GM12878 (cell line): ENCODE measurements at regions not wholly inside any gene's neighbourhood (a gene's known extent, or its start where the extent isn't known, plus 50 kb on each side); places are given as distances from the start of the nearest gene placed in this dataset.

ENCODE experiments used
- ATAC-seq: fragments of 200-7000 bp; cut with Tn5 transposase; 3 replicates; pipeline ENCODE4 v1.9.1; 2020; ENCODE audit warnings: mild to moderate bottlenecking, moderate library complexity
- BruUV-seq: library from RNA; stranded (reverse); fragments of 400-500 nt; replicated peaks from 2 replicates; lab custom pipeline; 2021; lab: Mats Ljungman, UMichigan
- CTCF ChIA-PET: fragments of 300-600 bp; sonication (Branson Sonifier 250); formaldehyde crosslinking; extraction: SDS; loops from one replicate; lab custom pipeline; 2021; ENCODE audit warnings: inconsistent platforms; lab: Yijun Ruan, JAX
- POLR2A ChIA-PET: fragments of 350-600 bp; formaldehyde crosslinking; extraction: SDS; loops from one replicate; lab custom pipeline; 2021; ENCODE audit warnings: inconsistent platforms; lab: Charles Lee
- RAD21 ChIA-PET: fragments of 300-600 bp; sonication (Branson Sonifier 250); formaldehyde crosslinking; loops from one replicate; lab custom pipeline; 2023; ENCODE audit warnings: antibody characterized with exemption; ENCODE audit not compliant: unreplicated experiment; lab: Charles Lee
- SMC1A ChIA-PET: fragments of 300-600 bp; sonication (Branson Sonifier 250); formaldehyde crosslinking; loops from one replicate; lab custom pipeline; 2023; ENCODE audit not compliant: unreplicated experiment, uncharacterized antibody; lab: Charles Lee
- DNase-seq: peaks from one replicate; pipeline ENCODE4 v3.0.0-alpha.2; 2011; ENCODE audit warnings: low read depth, low spot score
- FAIRE-seq: peaks from 3 replicates; lab custom pipeline; 2011; peaks lifted over from hg19 to GRCh38; lab: Jason Lieb, UNC
- H2AFZ ChIP-seq: 2 replicates; pipeline ENCODE4 v1.6.0; 2011; ENCODE audit warnings: low read depth, low read length, control low read depth; ENCODE audit not compliant: control insufficient read depth
- H3K27ac ChIP-seq: 2 replicates; pipeline ENCODE4 v1.5.1; 2011; ENCODE audit warnings: control low read depth; ENCODE audit not compliant: control insufficient read depth, insufficient read depth
- H3K27me3 ChIP-seq, 2 experiments: replicated peaks in 1 of 2; 2 replicates each; pipeline versions ENCODE4 v1.6.0 to v1.6.1; 2011; ENCODE audit warnings: low read length in 1 of 2; ENCODE audit not compliant: control insufficient read depth in 2 of 2, insufficient read depth in 2 of 2
- H3K36me3 ChIP-seq, 2 experiments: 2 replicates each; pipeline ENCODE4 v1.5.1; 2011; ENCODE audit warnings: low read length in 1 of 2; ENCODE audit not compliant: control insufficient read depth in 2 of 2, insufficient read depth in 2 of 2
- H3K4me1 ChIP-seq: 2 replicates; pipeline ENCODE4 v1.6.1; 2011; ENCODE audit warnings: mild to moderate bottlenecking, low read length, moderate library complexity, mixed read lengths; ENCODE audit not compliant: control insufficient read depth, insufficient read depth
- H3K4me2 ChIP-seq: 2 replicates; pipeline ENCODE4 v1.6.0; 2011; ENCODE audit warnings: control low read depth; ENCODE audit not compliant: control insufficient read depth, insufficient read depth
- H3K4me3 ChIP-seq: fragments of 200-600 bp; sonication (generic); 2 replicates; pipeline ENCODE4 v1.5.1; 2016
- H3K79me2 ChIP-seq: 2 replicates; pipeline ENCODE4 v1.6.0; 2011; ENCODE audit warnings: low read length; ENCODE audit not compliant: control insufficient read depth, insufficient read depth
- H3K9ac ChIP-seq: 2 replicates; pipeline ENCODE4 v1.8.0; 2011; ENCODE audit warnings: low read length, control low read depth, mixed read lengths; ENCODE audit not compliant: control insufficient read depth, insufficient read depth
- H3K9me3 ChIP-seq: replicated peaks from 3 replicates; pipeline ENCODE4 v1.5.1; 2011; ENCODE audit warnings: mild to moderate bottlenecking, low read length; ENCODE audit not compliant: control insufficient read depth, insufficient read depth
- H4K20me1 ChIP-seq: 2 replicates; pipeline ENCODE4 v1.6.0; 2011; ENCODE audit not compliant: control insufficient read depth, insufficient read depth
- IKZF1 ChIP-seq: fragments of 450-650 bp; conservative IDR thresholded peaks from 2 replicates; pipeline ENCODE4 v1.6.1; 2017; ENCODE audit warnings: antibody characterized with exemption, mild to moderate bottlenecking
- IKZF2 ChIP-seq, 2 experiments: fragments of 450-650 bp; IDR thresholded peaks; 2 replicates each; pipeline ENCODE4 v1.6.1; 2017; ENCODE audit warnings: mild to moderate bottlenecking in 2 of 2, moderate library complexity in 2 of 2
- NRF1 ChIP-seq: conservative IDR thresholded peaks from 2 replicates; pipeline ENCODE4 v1.6.1; 2011; ENCODE audit warnings: mild to moderate bottlenecking, low read depth, low read length, improper control_type of control experiment
- RAD21 ChIP-seq: IDR thresholded peaks from 2 replicates; pipeline ENCODE4 v1.6.1; 2011; ENCODE audit warnings: mild to moderate bottlenecking, low read depth, low read length, moderate library complexity; ENCODE audit not compliant: insufficient read depth
- SMC3 ChIP-seq: IDR thresholded peaks from 2 replicates; pipeline ENCODE4 v1.6.1; 2011; ENCODE audit warnings: low read length, improper control_type of control experiment, borderline replicate concordance
- SRF ChIP-seq, 2 experiments: IDR thresholded peaks; 2 replicates each; pipeline ENCODE4 v1.6.1; 2011; ENCODE audit warnings: low read depth in 2 of 2, low read length in 2 of 2, mild to moderate bottlenecking in 1 of 2, moderate library complexity in 1 of 2
- STAT3 ChIP-seq: IDR thresholded peaks from 2 replicates; pipeline ENCODE4 v1.6.1; 2011; ENCODE audit warnings: low read depth, low read length, improper control_type of control experiment
- SUPT20H ChIP-seq: IDR thresholded peaks from 2 replicates; pipeline ENCODE4 v1.6.1; 2011; ENCODE audit warnings: low read depth, mild to moderate bottlenecking, low read length, moderate library complexity, borderline replicate concordance; ENCODE audit not compliant: control insufficient read depth
- ZNF592 ChIP-seq: fragments of 450-650 bp; IDR thresholded peaks from 2 replicates; pipeline ENCODE4 v1.6.1; 2017; ENCODE audit warnings: mild to moderate bottlenecking, moderate library complexity
- WGBS: methylation state at CpG from one replicate; pipeline ENCODE4 v1.1.6; 2016; ENCODE audit warnings: low lambda C conversion rate; ENCODE audit not compliant: insufficient replicate concordance, insufficient coverage; ENCODE audit errors: missing lambda C conversion rate; 5-methylcytosine and 5-hydroxymethylcytosine counted together
- in situ Hi-C: fragments of 300-500 bp; cut with MboI; formaldehyde crosslinking; loops from 9 replicates; pipeline ENCODE4 v1.14.3; 2018; ENCODE audit warnings: mixed read lengths
- intact Hi-C: fragments of 100-400 bp; cut with micrococcal nuclease; formaldehyde crosslinking; loops from one replicate; pipeline ENCODE4 v1.14.2; 2022; ENCODE audit not compliant: unreplicated experiment

- H2AFZ ChIP-seq = no peak overlapping the region
- no peak for DNase-seq
- no peaks in the 10 kb centered on the region for H3K9me3 ChIP-seq
- no peaks in the 10 kb centered on the region for H3K79me2 ChIP-seq
- intact Hi-C loops = loop anchor here (1.0 to 5.0 kb wide), 2 partner anchors 203 to 328 kb away; no protein-coding TSS in a partner anchor
- 0% methylated on average over 1 of the region's 1 CpG for WGBS
- H3K36me3 ChIP-seq = no peaks in the 10 kb centered on the region
- H3K27me3 ChIP-seq = no peaks in the 10 kb centered on the region
- H4K20me1 ChIP-seq = no peaks in the 10 kb centered on the region
- SMC1A ChIA-PET = interaction anchor here (0.8 to 1.9 kb wide), 5 partner anchors 22 to 247 kb away, joined by 3 to 8 read pairs (median 3); no protein-coding TSS in a partner anchor
- no peak for FAIRE-seq
- ATAC-seq = no peak
- RAD21 ChIA-PET = interaction anchor here (1.3 to 1.6 kb wide), 2 partner anchors 18 to 202 kb away, joined by 3 to 8 read pairs; no protein-coding TSS in a partner anchor
- no peak overlapping the region for H3K9ac ChIP-seq
- H3K4me3 ChIP-seq = no peak overlapping the region
- no TSS peak for BruUV-seq
- CTCF ChIA-PET = interaction anchor here (0.7 to 3.5 kb wide), 15 partner anchors 10 to 330 kb away, joined by 3 to 32 read pairs (median 4); no protein-coding TSS in a partner anchor
- H3K27ac ChIP-seq = no peak overlapping the region
- POLR2A ChIA-PET = no interaction called here
- no peak overlapping the region for H3K4me2 ChIP-seq
- in situ Hi-C loops = loop anchor here (5.0 kb wide), 1 partner anchor 203 kb away; no protein-coding TSS in a partner anchor
- no peaks in the 10 kb centered on the region for H3K4me1 ChIP-seq
- peak; percentile 18; the same call in 1 of the 2 replicates for TF ChIP-seq SMC3
- TF ChIP-seq IKZF1 = no peak
- TF ChIP-seq RAD21 = peak; percentile 30; the same call in 1 of the 2 replicates
- no peak for TF ChIP-seq SRF (IDR thresholded peaks at IDR 0.05; ENCODE audit: low read depth in 2 of 2, low read length in 2 of 2)
Measured at GRCh38 chr10:60444494-60445064, 54.9 kb upstream of the ANK3 start.

GRCh38 chr10:60443346-60443745, 53.7 kb upstream of the ANK3 start:
- no peak overlapping the region for H3K27ac ChIP-seq
- H3K36me3 ChIP-seq = no peaks in the 10 kb centered on the region
- no peaks in the 10 kb centered on the region for H4K20me1 ChIP-seq
- no peaks in the 10 kb centered on the region for H3K27me3 ChIP-seq
- WGBS = 0% methylated on average over 3 of the region's 3 CpGs
- no peaks in the 10 kb centered on the region for H3K9me3 ChIP-seq
- no TSS peak for BruUV-seq
- H3K4me3 ChIP-seq = no peak overlapping the region
- FAIRE-seq = no peak
- POLR2A ChIA-PET = interaction anchor here (0.5 kb wide), 1 partner anchor 19 kb away, joined by 3 read pairs; no protein-coding TSS in a partner anchor
- no peaks in the 10 kb centered on the region for H3K4me1 ChIP-seq
- no peak overlapping the region for H3K9ac ChIP-seq
- RAD21 ChIA-PET = interaction anchor here (0.7 to 1.6 kb wide), 5 partner anchors 9 to 205 kb away, joined by 3 read pairs; no protein-coding TSS in a partner anchor
- H2AFZ ChIP-seq = no peak overlapping the region
- SMC1A ChIA-PET = interaction anchor here (0.8 to 1.9 kb wide), 6 partner anchors 13 to 234 kb away, joined by 3 to 8 read pairs (median 3); no protein-coding TSS in a partner anchor
- in situ Hi-C loops = loop anchor here (5.0 kb wide), 1 partner anchor 204 kb away; no protein-coding TSS in a partner anchor
- H3K79me2 ChIP-seq = no peaks in the 10 kb centered on the region
- CTCF ChIA-PET = interaction anchor here (1.1 to 3.5 kb wide), 6 partner anchors 9 to 207 kb away, joined by 3 to 32 read pairs (median 12); no protein-coding TSS in a partner anchor
- intact Hi-C loops = no loop called here
- no peak overlapping the region for H3K4me2 ChIP-seq
- DNase-seq = no peak
- ATAC-seq = no peak
- TF ChIP-seq IKZF2 (IDR thresholded peaks at IDR 0.05) (no peak), RAD21 (no peak), SUPT20H (no peak), STAT3 (no peak), NRF1 (no peak), ZNF592 (no peak)
